ENCODE measurements at regions not wholly inside any gene's neighbourhood (a gene's known extent, or its start where the extent isn't known, plus 50 kb on each side); places are given as distances from the start of the nearest gene placed in this dataset.

GRCh38 chr12:111073370-111073769, 153.0 kb upstream of the MYL2 start:
- Histone ChIP-seq H3K9me3 (ENCODE audit: control insufficient read depth, insufficient read depth, low read depth, low read length) (no peaks in the 10 kb centered on the region), H3K27ac (ENCODE audit: low read depth, low read length) (no peak overlapping the region), H3K36me3 (ENCODE audit: control insufficient read depth, insufficient read depth, low read length) (no peaks in the 10 kb centered on the region), H3K4me1 (ENCODE audit: control insufficient read depth, insufficient read depth, low read length) (peaks cover 18% of the 10 kb centered on the region), H3K4me3 (ENCODE audit: low read depth, low read length) (no peak overlapping the region), H3K9ac (ENCODE audit: low read length) (no peak overlapping the region), H3K27me3 (ENCODE audit: control insufficient read depth, insufficient read depth, low read length) (no peaks in the 10 kb centered on the region)

GRCh38 chr12:111072299-111072698, 151.9 kb upstream of the MYL2 start:
- Histone ChIP-seq H3K27me3 (ENCODE audit: control insufficient read depth, insufficient read depth, low read length) (no peaks in the 10 kb centered on the region), H3K27ac (ENCODE audit: low read depth, low read length) (no peak overlapping the region), H3K4me3 (ENCODE audit: low read depth, low read length) (no peak overlapping the region), H3K9ac (ENCODE audit: low read length) (no peak overlapping the region), H3K9me3 (ENCODE audit: control insufficient read depth, insufficient read depth, low read depth, low read length) (no peaks in the 10 kb centered on the region), H3K36me3 (ENCODE audit: control insufficient read depth, insufficient read depth, low read length) (no peaks in the 10 kb centered on the region), H3K4me1 (ENCODE audit: control insufficient read depth, insufficient read depth, low read length) (peaks cover 24% of the 10 kb centered on the region)

- no peaks in the 10 kb centered on the region for H3K27me3 ChIP-seq (ENCODE audit: control insufficient read depth, insufficient read depth, low read length)
- H3K9ac ChIP-seq (ENCODE audit: low read length), result no peak overlapping the region
- no peaks in the 10 kb centered on the region for H3K9me3 ChIP-seq (ENCODE audit: control insufficient read depth, insufficient read depth, low read depth, low read length)
- peaks cover 24% of the 10 kb centered on the region for H3K4me1 ChIP-seq (ENCODE audit: control insufficient read depth, insufficient read depth, low read length)
- H3K36me3 ChIP-seq (ENCODE audit: control insufficient read depth, insufficient read depth, low read length), result no peaks in the 10 kb centered on the region
- H3K27ac ChIP-seq (ENCODE audit: low read depth, low read length), result no peak overlapping the region
- no peak overlapping the region for H3K4me3 ChIP-seq (ENCODE audit: low read depth, low read length)
Measured at GRCh38 chr12:111069886-111070285, 149.5 kb upstream of the MYL2 start.

GRCh38 chr12:111068290-111068689, 147.9 kb upstream of the MYL2 start:
- Histone ChIP-seq H3K36me3 (ENCODE audit: control insufficient read depth, insufficient read depth, low read length) (no peaks in the 10 kb centered on the region), H3K27me3 (ENCODE audit: control insufficient read depth, insufficient read depth, low read length) (no peaks in the 10 kb centered on the region), H3K27ac (ENCODE audit: low read depth, low read length) (no peak overlapping the region), H3K4me3 (ENCODE audit: low read depth, low read length) (no peak overlapping the region), H3K9ac (ENCODE audit: low read length) (no peak overlapping the region), H3K9me3 (ENCODE audit: control insufficient read depth, insufficient read depth, low read depth, low read length) (no peaks in the 10 kb centered on the region), H3K4me1 (ENCODE audit: control insufficient read depth, insufficient read depth, low read length) (peaks cover 17% of the 10 kb centered on the region)

- H3K27me3 ChIP-seq (ENCODE audit: control insufficient read depth, insufficient read depth, low read length), result no peaks in the 10 kb centered on the region
- H3K4me3 ChIP-seq (ENCODE audit: low read depth, low read length), result no peak overlapping the region
- H3K27ac ChIP-seq (ENCODE audit: low read depth, low read length), result no peak overlapping the region
- H3K4me1 ChIP-seq (ENCODE audit: control insufficient read depth, insufficient read depth, low read length), result peaks cover 15% of the 10 kb centered on the region
- H3K9ac ChIP-seq (ENCODE audit: low read length), result no peak overlapping the region
- no peaks in the 10 kb centered on the region for H3K9me3 ChIP-seq (ENCODE audit: control insufficient read depth, insufficient read depth, low read depth, low read length)
- H3K36me3 ChIP-seq (ENCODE audit: control insufficient read depth, insufficient read depth, low read length), result no peaks in the 10 kb centered on the region
Measured at GRCh38 chr12:111067498-111067897, 147.1 kb upstream of the MYL2 start.

- Histone ChIP-seq H3K27me3 (ENCODE audit: control insufficient read depth, insufficient read depth, low read length) (no peaks in the 10 kb centered on the region), H3K4me1 (ENCODE audit: control insufficient read depth, insufficient read depth, low read length) (peaks cover 10% of the 10 kb centered on the region), H3K4me3 (ENCODE audit: low read depth, low read length) (no peak overlapping the region), H3K9me3 (ENCODE audit: control insufficient read depth, insufficient read depth, low read depth, low read length) (no peaks in the 10 kb centered on the region), H3K27ac (ENCODE audit: low read depth, low read length) (no peak overlapping the region), H3K9ac (ENCODE audit: low read length) (no peak overlapping the region), H3K36me3 (ENCODE audit: control insufficient read depth, insufficient read depth, low read length) (no peaks in the 10 kb centered on the region)
Measured at GRCh38 chr12:111066744-111067437, 146.5 kb upstream of the MYL2 start.

- Histone ChIP-seq H3K9me3 (ENCODE audit: control insufficient read depth, insufficient read depth, low read depth, low read length) (no peaks in the 10 kb centered on the region), H3K27ac (ENCODE audit: low read depth, low read length) (no peak overlapping the region), H3K27me3 (ENCODE audit: control insufficient read depth, insufficient read depth, low read length) (no peaks in the 10 kb centered on the region)
Measured at GRCh38 chr12:111064982-111065381, 144.6 kb upstream of the MYL2 start.

GRCh38 chr12:111064154-111064553, 143.8 kb upstream of the MYL2 start:
- peaks cover 18% of the 10 kb centered on the region for H3K4me1 ChIP-seq (ENCODE audit: control insufficient read depth, insufficient read depth, low read length)
- H3K9me3 ChIP-seq (ENCODE audit: control insufficient read depth, insufficient read depth, low read depth, low read length), result no peaks in the 10 kb centered on the region
- no peaks in the 10 kb centered on the region for H3K27me3 ChIP-seq (ENCODE audit: control insufficient read depth, insufficient read depth, low read length)
- no peak overlapping the region for H3K4me3 ChIP-seq (ENCODE audit: low read depth, low read length)
- no peaks in the 10 kb centered on the region for H3K36me3 ChIP-seq (ENCODE audit: control insufficient read depth, insufficient read depth, low read length)
- no peak overlapping the region for H3K9ac ChIP-seq (ENCODE audit: low read length)
- no peak overlapping the region for H3K27ac ChIP-seq (ENCODE audit: low read depth, low read length)

More at GRCh38 chr12:111064982-111065381, 144.6 kb upstream of the MYL2 start:
- no peaks in the 10 kb centered on the region for H3K36me3 ChIP-seq (ENCODE audit: control insufficient read depth, insufficient read depth, low read length)
- H3K4me3 ChIP-seq (ENCODE audit: low read depth, low read length), result no peak overlapping the region
- H3K9ac ChIP-seq (ENCODE audit: low read length), result no peak overlapping the region
- H3K4me1 ChIP-seq (ENCODE audit: control insufficient read depth, insufficient read depth, low read length), result peaks cover 18% of the 10 kb centered on the region

- H3K4me3 ChIP-seq (ENCODE audit: low read depth, low read length), result no peak overlapping the region
- H3K9ac ChIP-seq (ENCODE audit: low read length), result no peak overlapping the region
- H3K9me3 ChIP-seq (ENCODE audit: control insufficient read depth, insufficient read depth, low read depth, low read length), result no peaks in the 10 kb centered on the region
- no peak overlapping the region for H3K27ac ChIP-seq (ENCODE audit: low read depth, low read length)
- peaks cover 16% of the 10 kb centered on the region for H3K4me1 ChIP-seq (ENCODE audit: control insufficient read depth, insufficient read depth, low read length)
- H3K27me3 ChIP-seq (ENCODE audit: control insufficient read depth, insufficient read depth, low read length), result no peaks in the 10 kb centered on the region
- no peaks in the 10 kb centered on the region for H3K36me3 ChIP-seq (ENCODE audit: control insufficient read depth, insufficient read depth, low read length)
Measured at GRCh38 chr12:111063295-111064026, 143.1 kb upstream of the MYL2 start.

- no peaks in the 10 kb centered on the region for H3K9me3 ChIP-seq (ENCODE audit: control insufficient read depth, insufficient read depth, low read depth, low read length)
- H3K27me3 ChIP-seq (ENCODE audit: control insufficient read depth, insufficient read depth, low read length), result no peaks in the 10 kb centered on the region
- H3K27ac ChIP-seq (ENCODE audit: low read depth, low read length), result no peak overlapping the region
- peaks cover 18% of the 10 kb centered on the region; the same call in 1 of the 2 replicates for H3K4me1 ChIP-seq (ENCODE audit: control insufficient read depth, insufficient read depth, low read length)
- H3K4me3 ChIP-seq (ENCODE audit: low read depth, low read length), result no peak overlapping the region
- no peaks in the 10 kb centered on the region for H3K36me3 ChIP-seq (ENCODE audit: control insufficient read depth, insufficient read depth, low read length)
- no peak overlapping the region for H3K9ac ChIP-seq (ENCODE audit: low read length)
Measured at GRCh38 chr12:111057701-111058425, 137.5 kb upstream of the MYL2 start.

All from HUES6 (cell line).